K562 (cell line): ENCODE measurements at regions not wholly inside any gene's neighbourhood (a gene's known extent, or its start where the extent isn't known, plus 50 kb on each side); places are given as distances from the start of the nearest gene placed in this dataset.

Experiments used
- E2F3 ChIP-seq: fragments of 250-450 bp; sonication (Bioruptor Pico); IDR thresholded peaks from 2 replicates; pipeline ENCODE4 v1.4.0; 2020; ENCODE audit warnings: mild to moderate bottlenecking
- HDAC8 ChIP-seq: fragments of 450-650 bp; IDR thresholded peaks from 2 replicates; pipeline ENCODE4 v1.6.1; 2016; ENCODE audit warnings: mild to moderate bottlenecking, missing genetic modification characterization, moderate library complexity, missing compliant biosample characterization
- HNRNPL ChIP-seq: fragments of 200-400 bp; formaldehyde crosslinking; IDR thresholded peaks from 2 replicates; pipeline ENCODE4 v1.6.1; 2017; ENCODE audit warnings: low read depth, mild to moderate bottlenecking, low read length
- PHTF2 ChIP-seq: fragments of 250-450 bp; sonication (Bioruptor Pico); IDR thresholded peaks from 2 replicates; pipeline ENCODE4 v1.5.0; 2021; ENCODE audit warnings: mild to moderate bottlenecking
- SIN3B ChIP-seq: fragments of 450-650 bp; IDR thresholded peaks from 2 replicates; pipeline ENCODE4 v1.6.1; 2017; ENCODE audit warnings: low read depth, mild to moderate bottlenecking, moderate library complexity
- TAF1 ChIP-seq: IDR thresholded peaks from 2 replicates; pipeline ENCODE4 v1.6.1; 2011; ENCODE audit warnings: mild to moderate bottlenecking, low read length, moderate library complexity; ENCODE audit not compliant: insufficient read depth, control insufficient read depth, severe bottlenecking; ENCODE audit errors: extremely low read depth
- TGIF2 ChIP-seq: sonication (generic); formaldehyde crosslinking; IDR thresholded peaks from 2 replicates; pipeline ENCODE4 v1.8.1; 2022; ENCODE audit warnings: mild to moderate bottlenecking, missing genetic modification reagents, moderate library complexity
- ZNF561 ChIP-seq: fragments of 450-650 bp; formaldehyde crosslinking; conservative IDR thresholded peaks from 2 replicates; pipeline ENCODE4 v1.4.0; 2020; ENCODE audit warnings: mild to moderate bottlenecking, moderate library complexity
- TF ChIP-seq, protein P1 (sequence below): fragments of 450-650 bp; conservative IDR thresholded peaks from 2 replicates; pipeline ENCODE4 v1.6.1; 2016; ENCODE audit warnings: missing genetic modification characterization, low read depth, mild to moderate bottlenecking, missing compliant biosample characterization, moderate library complexity
- TF ChIP-seq, protein P2 (sequence below): fragments of 250-450 bp; sonication (Bioruptor Pico); IDR thresholded peaks from 2 replicates; pipeline ENCODE4 v1.8.0; 2022; ENCODE audit warnings: inconsistent platforms, mild to moderate bottlenecking, moderate library complexity, borderline replicate concordance

- TF ChIP-seq PHTF2 (CRISPR knock-in tag) (no peak), HDAC8 (tag) (no peak), HNRNPL (no peak), TAF1 (no peak), SIN3B (no peak), TGIF2 (no peak), ZNF561 (CRISPR knock-in tag) (no peak), E2F3 (CRISPR knock-in tag) (no peak)
- TF ChIP-seq, protein P1, sequence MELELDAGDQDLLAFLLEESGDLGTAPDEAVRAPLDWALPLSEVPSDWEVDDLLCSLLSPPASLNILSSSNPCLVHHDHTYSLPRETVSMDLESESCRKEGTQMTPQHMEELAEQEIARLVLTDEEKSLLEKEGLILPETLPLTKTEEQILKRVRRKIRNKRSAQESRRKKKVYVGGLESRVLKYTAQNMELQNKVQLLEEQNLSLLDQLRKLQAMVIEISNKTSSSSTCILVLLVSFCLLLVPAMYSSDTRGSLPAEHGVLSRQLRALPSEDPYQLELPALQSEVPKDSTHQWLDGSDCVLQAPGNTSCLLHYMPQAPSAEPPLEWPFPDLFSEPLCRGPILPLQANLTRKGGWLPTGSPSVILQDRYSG (tag), result no peak
- TF ChIP-seq, protein P2, sequence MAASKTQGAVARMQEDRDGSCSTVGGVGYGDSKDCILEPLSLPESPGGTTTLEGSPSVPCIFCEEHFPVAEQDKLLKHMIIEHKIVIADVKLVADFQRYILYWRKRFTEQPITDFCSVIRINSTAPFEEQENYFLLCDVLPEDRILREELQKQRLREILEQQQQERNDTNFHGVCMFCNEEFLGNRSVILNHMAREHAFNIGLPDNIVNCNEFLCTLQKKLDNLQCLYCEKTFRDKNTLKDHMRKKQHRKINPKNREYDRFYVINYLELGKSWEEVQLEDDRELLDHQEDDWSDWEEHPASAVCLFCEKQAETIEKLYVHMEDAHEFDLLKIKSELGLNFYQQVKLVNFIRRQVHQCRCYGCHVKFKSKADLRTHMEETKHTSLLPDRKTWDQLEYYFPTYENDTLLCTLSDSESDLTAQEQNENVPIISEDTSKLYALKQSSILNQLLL, result no peak
Observed at GRCh38 chr22:34354071-34354817, 434.0 kb upstream of the LARGE1 start (continued).
